KOPT-K1 (cell line): ENCODE measurements at regions not wholly inside any gene's neighbourhood (a gene's known extent, or its start where the extent isn't known, plus 50 kb on each side); places are given as distances from the start of the nearest gene placed in this dataset.

Source experiments
- H3K27ac ChIP-seq: fragments of 200-600 bp; sonication (generic); 2 replicates; pipeline ENCODE4 v1.5.1; 2016; ENCODE audit warnings: antibody characterized with exemption, mild to moderate bottlenecking, low read depth, low read length; ENCODE audit not compliant: poor library complexity, severe bottlenecking
- H3K36me3 ChIP-seq: fragments of 200-600 bp; sonication (generic); 2 replicates; pipeline ENCODE4 v1.5.1; 2017; ENCODE audit warnings: antibody characterized with exemption, mild to moderate bottlenecking, low read length, moderate library complexity; ENCODE audit not compliant: insufficient read depth
- H3K9me3 ChIP-seq: fragments of 200-600 bp; sonication (generic); 2 replicates; pipeline ENCODE4 v1.5.1; 2017; ENCODE audit warnings: antibody characterized with exemption, low read length, mild to moderate bottlenecking; ENCODE audit not compliant: insufficient read depth, poor library complexity, severe bottlenecking

DNA sequence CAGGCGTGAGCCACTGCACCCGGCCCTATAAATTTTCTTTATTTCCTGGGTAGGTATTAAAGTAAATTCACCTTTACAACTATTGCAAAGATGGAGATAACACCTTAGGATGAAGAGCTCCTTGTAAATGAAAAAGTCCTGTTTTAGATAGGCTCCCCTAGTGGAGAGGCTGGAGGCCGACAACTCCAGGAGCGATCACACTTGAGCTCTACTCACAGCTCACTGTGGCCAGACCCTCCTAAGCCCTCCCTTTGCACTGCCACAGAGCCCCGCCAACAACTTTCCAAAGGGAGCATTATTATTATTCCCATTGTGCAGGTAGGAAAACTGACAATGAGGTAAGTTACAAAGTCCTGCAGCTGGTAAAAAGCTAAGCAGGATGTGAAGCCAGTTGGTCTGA, 139.1 kb upstream of the ERCC6L2 start:
- Histone ChIP-seq H3K9me3 (no peaks in the 10 kb centered on the region), H3K27ac (no peak overlapping the region), H3K36me3 (no peaks in the 10 kb centered on the region)

DNA sequence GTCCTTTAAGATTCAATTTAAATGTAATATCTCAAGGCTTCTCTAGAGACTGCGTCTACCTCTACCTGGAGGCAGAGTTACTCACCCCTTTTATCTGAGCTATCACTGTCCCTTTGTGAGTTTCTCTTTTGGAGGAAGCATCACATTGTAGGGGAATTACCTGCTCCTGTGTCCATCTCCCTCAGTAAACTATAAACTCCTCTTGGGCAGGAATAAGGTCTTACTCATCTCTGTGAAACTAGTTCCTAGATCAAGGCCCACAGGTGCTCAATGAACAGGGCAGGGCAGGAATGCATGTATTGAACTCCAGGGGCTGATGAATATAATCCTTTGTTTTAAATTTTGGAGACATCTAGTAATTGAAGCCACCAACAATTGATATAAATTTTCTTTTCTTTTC, 139.8 kb upstream of the ERCC6L2 start:
- Histone ChIP-seq H3K36me3 (no peaks in the 10 kb centered on the region), H3K27ac (no peak overlapping the region)

DNA sequence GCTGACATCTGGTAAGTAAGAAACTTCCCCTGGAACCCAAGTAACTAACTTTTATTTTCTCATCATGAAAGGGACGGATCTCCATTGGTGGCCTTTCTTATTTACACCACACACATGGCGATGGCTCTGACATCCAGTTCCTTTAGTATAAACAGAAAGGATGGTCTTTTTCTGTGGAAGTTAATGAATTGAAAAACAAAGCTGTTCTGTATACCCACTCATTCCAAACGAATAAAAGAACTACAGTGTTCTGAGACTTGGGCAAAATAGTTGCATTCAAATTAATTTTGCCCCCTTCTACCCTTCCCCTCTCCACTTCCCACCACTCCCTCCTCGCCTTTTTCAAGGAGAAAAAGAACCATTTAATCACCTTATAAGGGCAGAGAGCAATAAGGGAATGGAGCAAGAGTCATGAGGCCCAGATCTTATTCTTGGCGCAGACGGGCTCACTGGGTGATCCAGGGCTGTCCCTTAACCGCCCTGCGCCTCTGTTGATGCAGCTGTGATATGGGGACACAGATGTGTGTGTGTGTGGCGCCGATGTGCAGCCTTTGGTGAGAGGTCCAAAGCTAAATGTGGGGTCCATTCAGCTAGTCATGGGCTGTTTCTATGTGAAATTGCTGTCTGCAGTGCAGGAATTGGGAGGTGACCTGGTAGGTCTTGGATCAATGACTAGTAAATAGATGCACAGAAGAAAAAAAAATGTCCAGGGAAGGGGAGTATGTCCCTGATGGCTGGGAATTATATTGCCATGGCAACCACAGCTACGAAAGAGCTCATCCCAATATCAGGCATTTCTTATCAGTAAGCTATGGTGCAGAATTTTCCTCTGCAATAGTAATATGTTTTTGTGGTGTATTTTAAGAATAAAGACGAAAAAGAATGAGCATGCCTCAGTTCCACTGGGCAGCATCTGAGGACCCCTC, 141.5 kb upstream of the ERCC6L2 start:
- H3K9me3 ChIP-seq, result no peaks in the 10 kb centered on the region
- no peaks in the 10 kb centered on the region for H3K36me3 ChIP-seq
- no peak overlapping the region for H3K27ac ChIP-seq

More for the DNA sequence above, 139.8 kb upstream of the ERCC6L2 start:
- no peaks in the 10 kb centered on the region for H3K9me3 ChIP-seq

DNA sequence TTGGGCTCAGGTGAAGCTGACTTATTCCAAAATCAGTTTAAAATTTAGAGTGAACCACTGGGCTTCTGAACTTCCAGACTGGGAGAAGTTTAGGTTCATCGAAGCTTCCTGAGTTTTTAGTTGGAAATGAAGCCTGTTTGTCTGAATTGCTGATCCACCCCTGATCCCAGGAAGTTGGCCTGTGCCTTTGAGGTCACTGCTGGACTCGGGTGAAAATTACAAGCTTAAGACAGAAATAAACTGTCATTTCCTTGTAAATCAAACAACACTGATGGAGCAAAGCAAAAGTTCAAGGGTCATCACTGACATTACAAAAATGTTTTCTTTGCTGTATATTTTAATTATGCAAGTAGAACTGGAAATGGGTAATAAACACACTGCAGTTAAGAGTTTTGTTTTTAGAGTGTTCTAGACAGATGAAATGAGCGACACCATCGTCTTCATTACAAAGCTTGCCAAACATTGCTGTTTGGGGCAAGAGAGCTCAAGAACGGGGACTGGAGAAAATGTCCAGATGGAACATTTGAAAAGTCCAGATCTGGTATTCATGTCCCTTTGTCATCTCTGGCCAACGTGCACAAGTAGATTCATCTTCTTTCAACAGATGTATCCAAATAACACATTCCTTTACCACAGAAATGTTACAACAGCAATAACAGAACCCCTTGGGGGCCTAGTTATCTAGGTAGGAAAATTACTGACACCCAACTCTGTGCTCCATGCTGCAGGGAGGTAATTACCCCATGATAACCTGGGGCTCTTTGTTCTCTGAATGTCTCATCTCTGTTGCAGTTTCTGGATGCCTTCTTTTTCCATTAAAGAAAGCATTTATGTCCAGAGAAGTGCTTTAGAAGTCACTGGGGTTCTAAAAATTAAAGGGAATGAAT, 142.4 kb upstream of the ERCC6L2 start:
- Histone ChIP-seq H3K36me3 (no peaks in the 10 kb centered on the region), H3K27ac (no peak overlapping the region), H3K9me3 (no peaks in the 10 kb centered on the region)

DNA sequence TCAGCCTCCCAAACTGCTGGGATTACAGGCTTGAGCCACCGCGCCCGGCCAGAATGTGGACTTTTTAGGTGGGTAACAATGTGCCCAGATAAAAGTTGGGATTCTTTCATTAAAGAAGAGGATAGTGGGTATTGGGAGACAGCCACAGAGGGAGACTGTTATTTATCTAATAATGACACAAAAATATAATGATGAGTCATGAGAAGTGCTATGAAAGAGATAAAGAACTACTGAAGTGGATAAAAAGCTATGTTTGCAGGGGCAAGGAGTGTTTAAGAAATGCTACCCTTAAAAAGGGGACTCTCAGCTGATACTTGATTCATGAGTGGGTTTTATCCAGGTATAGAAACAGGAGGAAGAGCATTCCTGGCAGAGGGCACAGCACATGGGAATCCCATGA, 143.6 kb upstream of the ERCC6L2 start:
- no peaks in the 10 kb centered on the region for H3K36me3 ChIP-seq
- H3K9me3 ChIP-seq, result no peaks in the 10 kb centered on the region

DNA sequence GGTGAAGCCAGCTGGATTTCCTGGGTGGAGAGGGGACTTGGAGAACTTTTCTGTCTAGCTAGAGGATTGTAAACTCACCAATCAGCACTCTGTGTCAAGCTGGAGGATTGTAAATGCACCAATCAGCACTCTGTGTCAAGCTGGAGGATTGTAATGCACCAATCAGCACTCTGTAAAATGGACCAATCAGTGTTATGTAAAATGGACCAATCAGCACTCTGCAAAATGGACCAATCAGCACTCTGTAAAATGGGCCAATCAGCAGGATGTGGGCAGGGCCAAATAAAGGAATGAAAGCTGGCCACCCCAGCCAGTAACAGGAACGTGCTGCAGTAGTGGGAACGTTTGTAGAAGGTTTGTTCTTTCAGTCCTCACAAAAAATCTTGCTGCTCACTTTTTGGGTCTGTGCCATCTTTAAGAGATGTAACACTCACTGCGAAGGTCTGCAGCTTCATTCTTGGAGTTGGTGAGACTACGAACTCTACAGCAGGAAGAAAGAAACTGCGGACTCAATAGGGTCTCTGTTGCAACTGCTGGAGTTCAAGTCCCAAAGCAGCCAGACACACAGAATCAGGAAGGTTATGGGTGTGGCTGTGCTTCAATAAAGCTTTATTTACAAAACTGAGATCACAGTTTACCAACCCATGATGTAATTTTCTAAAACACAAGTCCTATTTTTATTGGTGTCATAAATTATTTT, 145.7 kb upstream of the ERCC6L2 start:
- no peak overlapping the region for H3K27ac ChIP-seq
- H3K36me3 ChIP-seq, result no peaks in the 10 kb centered on the region
- H3K9me3 ChIP-seq, result peaks cover 10% of the 10 kb centered on the region

More for the DNA sequence above, 143.6 kb upstream of the ERCC6L2 start:
- H3K27ac ChIP-seq, result no peak overlapping the region

DNA sequence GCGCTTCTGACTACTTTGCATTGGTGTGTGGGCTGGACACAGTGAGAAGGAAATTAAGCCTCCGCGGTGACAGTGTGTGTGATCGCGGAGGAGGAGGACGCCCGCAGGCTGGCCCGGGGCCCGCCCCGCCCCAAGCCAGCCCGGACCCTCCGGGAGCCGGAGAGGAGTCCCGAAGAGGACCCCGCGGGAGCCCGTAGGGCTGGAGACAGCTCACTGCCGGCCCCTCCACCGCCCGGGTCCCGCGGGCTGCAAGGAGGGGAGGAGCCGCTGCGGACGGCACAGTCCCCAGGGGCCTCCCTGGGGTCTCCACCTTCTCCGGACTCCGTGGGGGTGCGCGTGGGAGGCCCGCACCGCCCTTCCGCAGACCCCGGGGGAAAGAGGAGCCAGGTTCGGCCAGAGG, 146.4 kb upstream of the ERCC6L2 start:
- Histone ChIP-seq H3K9me3 (peaks cover 10% of the 10 kb centered on the region), H3K27ac (no peak overlapping the region), H3K36me3 (no peaks in the 10 kb centered on the region)

DNA sequence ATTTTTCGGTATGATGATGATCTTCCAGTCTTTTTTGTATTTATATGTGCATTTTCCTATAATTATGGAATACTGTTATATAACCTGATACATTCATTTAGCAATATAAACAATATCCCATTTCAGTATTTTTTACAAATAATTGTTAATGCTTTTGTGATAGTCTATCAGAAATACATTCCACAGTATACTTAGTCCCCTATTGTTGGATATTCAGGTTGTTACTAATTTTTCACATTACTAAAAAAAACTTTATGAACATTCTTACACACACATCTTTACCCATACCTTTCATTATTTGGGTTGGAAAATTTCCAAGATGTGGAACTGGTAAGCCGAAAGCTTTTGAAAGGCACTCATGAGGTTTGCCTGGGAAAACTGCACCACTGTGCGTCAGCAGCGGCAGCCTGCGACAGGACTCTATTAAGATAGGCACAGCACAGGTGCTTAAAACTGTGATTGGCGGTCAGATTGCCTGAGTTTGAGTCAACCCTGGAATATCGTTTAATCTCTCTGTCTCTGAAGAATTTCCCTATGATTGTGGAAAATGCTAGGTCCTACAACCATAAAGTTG, 147.5 kb upstream of the ERCC6L2 start:
- Histone ChIP-seq H3K36me3 (no peaks in the 10 kb centered on the region), H3K9me3 (peaks cover 10% of the 10 kb centered on the region), H3K27ac (no peak overlapping the region)

DNA sequence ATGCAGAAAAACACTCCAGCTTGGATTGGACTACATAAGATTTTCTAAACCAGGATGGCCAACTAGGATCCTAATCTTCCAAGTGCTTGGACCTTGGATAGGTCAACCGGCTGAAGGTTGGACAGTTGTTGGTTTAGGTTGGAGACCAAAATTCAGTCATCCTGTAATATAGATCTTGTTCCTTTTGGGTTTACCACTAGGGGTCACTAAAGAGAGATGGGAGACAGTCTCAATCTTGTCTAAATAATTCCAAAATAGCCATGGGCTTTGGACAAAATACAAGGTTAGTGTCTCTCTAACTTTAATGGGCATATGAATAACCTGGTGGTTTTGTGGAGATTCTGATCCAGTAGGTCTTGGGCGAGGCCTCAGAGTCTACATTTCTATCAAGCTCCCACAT, 148.7 kb upstream of the ERCC6L2 start:
- H3K27ac ChIP-seq, result no peak overlapping the region
- no peaks in the 10 kb centered on the region for H3K36me3 ChIP-seq
- peaks cover 10% of the 10 kb centered on the region for H3K9me3 ChIP-seq

DNA sequence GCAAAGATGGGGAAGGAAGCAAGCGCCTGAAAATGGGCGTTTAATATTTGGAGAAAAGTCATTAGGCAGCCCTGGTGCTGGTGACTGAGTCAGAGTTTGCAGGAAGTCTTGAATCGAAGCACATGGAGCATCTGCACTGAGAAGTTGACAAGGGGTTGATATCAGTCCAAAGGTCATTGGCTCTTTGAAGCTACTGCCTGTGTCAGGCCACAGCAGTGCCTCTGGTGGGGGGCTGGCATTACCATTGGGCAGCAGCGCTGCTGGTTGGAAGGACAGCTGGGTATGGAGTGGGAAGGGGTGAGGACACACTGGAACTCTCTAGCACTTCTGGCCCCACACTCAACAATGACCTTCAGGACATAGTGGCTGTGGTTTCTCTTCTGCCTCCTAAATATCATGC, 150.4 kb upstream of the ERCC6L2 start:
- H3K9me3 ChIP-seq, result peaks cover 10% of the 10 kb centered on the region
- peak overlapping the region; percentile 47 for H3K27ac ChIP-seq
- H3K36me3 ChIP-seq, result no peaks in the 10 kb centered on the region

DNA sequence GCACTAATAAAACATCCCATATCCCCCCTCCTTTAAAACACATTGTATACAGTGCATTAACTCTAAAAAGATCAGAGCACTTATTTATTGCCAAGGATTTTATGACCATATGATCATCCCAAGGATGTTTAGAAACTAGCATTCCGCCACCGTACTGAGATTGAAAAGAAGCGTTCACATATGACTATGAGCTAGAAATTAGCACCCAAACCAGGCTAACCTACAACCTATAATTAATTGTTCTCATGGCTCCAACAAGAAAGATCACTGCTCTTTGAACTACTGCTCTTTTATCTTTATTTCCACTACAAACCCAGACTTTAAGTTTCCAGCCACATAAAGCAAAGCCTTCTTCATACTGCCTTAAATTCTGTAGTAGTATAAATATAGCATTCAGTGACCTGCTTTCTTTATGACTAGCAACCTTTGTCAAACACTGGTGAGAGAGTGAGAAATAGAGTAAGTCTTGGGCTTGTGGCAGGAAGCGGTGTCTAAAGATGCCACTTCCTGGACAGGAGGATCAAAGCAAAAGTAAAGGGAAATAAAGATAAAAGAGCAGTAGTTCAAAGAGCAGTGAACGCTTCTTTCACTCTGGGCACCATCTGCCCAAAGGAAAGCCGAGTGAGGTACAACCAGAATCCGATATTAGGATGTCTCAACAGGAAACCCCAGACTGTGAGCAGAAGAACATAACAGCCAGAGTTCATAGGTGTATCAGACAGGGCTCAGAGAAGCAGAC, 151.1 kb upstream of the ERCC6L2 start:
- Histone ChIP-seq H3K9me3 (peaks cover 10% of the 10 kb centered on the region), H3K36me3 (no peaks in the 10 kb centered on the region), H3K27ac (no peak overlapping the region)

DNA sequence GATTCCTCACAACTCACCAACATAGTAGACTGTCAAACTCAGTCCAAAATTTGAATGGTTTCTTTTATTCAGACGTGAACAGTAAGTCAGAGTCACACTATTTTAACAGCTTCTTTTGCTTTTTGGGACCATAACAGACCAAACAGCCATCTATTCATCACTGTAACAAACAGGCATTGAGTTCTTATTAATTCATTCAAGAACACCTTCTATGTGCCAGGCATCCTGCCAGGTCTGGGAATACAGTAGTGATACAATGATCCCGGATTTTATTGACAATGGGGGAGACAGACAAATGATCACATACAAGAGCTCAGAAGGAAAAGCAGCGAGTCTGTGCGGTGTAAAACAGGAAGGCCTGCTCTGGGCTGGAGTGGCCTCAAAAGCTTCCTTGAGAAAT, 153.3 kb upstream of the ERCC6L2 start:
- H3K36me3 ChIP-seq, result no peaks in the 10 kb centered on the region
- H3K27ac ChIP-seq, result no peak overlapping the region

DNA sequence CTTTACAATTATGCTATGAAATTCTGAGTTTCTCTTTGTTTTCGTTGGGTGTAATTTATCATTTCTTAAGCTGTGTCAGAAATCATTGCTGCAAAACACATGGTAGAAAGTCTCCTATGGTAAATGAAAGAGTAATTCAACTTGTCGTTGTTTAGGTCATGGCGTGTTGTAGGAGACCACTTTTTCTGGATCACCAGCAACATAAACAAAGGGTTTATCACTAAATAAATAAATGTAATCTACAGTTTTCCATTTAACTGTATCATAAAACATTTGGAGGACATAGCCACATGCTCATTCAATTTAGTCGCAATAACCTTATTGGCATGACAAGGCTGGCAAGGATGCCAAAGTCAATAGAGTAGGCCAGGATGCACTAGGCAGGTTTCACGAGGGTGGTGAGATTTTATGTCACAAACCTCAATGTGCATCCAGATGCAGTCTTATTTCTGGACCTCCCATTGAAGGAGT, 154.4 kb upstream of the ERCC6L2 start:
- Histone ChIP-seq H3K27ac (no peak overlapping the region), H3K36me3 (no peaks in the 10 kb centered on the region), H3K9me3 (peaks cover 19% of the 10 kb centered on the region)

More for the DNA sequence above, 153.3 kb upstream of the ERCC6L2 start:
- peaks cover 17% of the 10 kb centered on the region for H3K9me3 ChIP-seq

DNA sequence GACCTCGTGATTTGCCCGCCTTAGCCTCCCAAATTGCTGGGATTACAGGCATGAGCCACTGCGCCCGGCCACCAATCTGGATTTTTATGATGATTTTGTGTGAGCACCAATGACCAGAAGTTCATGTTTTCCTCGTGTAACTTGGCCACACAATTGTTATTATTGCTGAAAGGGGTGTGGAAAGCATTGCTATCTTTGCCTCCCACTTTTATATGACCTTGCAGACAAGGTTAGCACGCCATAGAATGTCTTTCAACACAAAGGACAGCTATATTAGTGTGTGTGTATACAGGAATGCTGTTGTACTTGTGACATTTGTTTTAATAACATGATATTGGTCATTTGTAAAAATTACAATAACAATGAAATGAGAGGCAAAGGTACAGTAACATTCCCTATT, 155.0 kb upstream of the ERCC6L2 start:
- no peak overlapping the region for H3K27ac ChIP-seq
- peaks cover 20% of the 10 kb centered on the region for H3K9me3 ChIP-seq
- H3K36me3 ChIP-seq, result no peaks in the 10 kb centered on the region
